Lower leg skin (tissue), 3 donors: ENCODE measurements at regions not wholly inside any gene's neighbourhood (a gene's known extent, or its start where the extent isn't known, plus 50 kb on each side); places are given as distances from the start of the nearest gene placed in this dataset.

Experiments
- CTCF ChIP-seq, 3 donors: fragments of 450-650 bp; IDR thresholded peaks; one replicate each; pipeline ENCODE4 v1.5.1; 2016; ENCODE audit warnings: antibody characterized with exemption in 3 of 3, mild to moderate bottlenecking in 3 of 3, moderate library complexity in 2 of 3
- POLR2A ChIP-seq, 2 donors: fragments of 450-650 bp; IDR thresholded peaks; one replicate each; pipeline ENCODE4 v1.6.1; 2016 to 2017; ENCODE audit warnings: antibody characterized with exemption in 2 of 2, mild to moderate bottlenecking in 1 of 2, moderate library complexity in 1 of 2

- TF ChIP-seq POLR2A (IDR thresholded peaks at IDR 0.05) (no peak), CTCF (IDR thresholded peaks at IDR 0.05) (no peak)
Measured at GRCh38 chr18:37717098-37717497, 151.5 kb upstream of the CELF4 start.
